T47D (cell line): ENCODE measurements at regions not wholly inside any gene's neighbourhood (a gene's known extent, or its start where the extent isn't known, plus 50 kb on each side); places are given as distances from the start of the nearest gene placed in this dataset.

ENCODE experiments used
- DNase-seq, 2 experiments: peaks; one replicate each; pipeline versions ENCODE4 v3.0.0 to v3.0.0-alpha.2; 2011 to 2012; ENCODE audit warnings: low read depth in 1 of 2, low spot score in 1 of 2
- JUND ChIP-seq: IDR thresholded peaks from 2 replicates; pipeline ENCODE4 v1.6.1; 2012; ENCODE audit warnings: low read depth
- in situ Hi-C: cut with HindIII; loops from 2 replicates; pipeline ENCODE4 v1.10.0; 2016; ENCODE audit warnings: low sequenced_read_pairs, low pct_unique_long_range_greater_than_20kb

- in situ Hi-C loops, result no loop called here
- no peak for DNase-seq
- TF ChIP-seq JUND, result no peak
Observed at GRCh38 chr10:85012305-85012704, 683.9 kb downstream of the CCSER2 start.

GRCh38 chr10:85026878-85027467 is 698.6 kb downstream of the CCSER2 start:
- DNase-seq, result no peak
- no peak for TF ChIP-seq JUND
- in situ Hi-C loops, result no loop called here

GRCh38 chr10:85032981-85033380 is 704.6 kb downstream of the CCSER2 start:
- in situ Hi-C loops, result no loop called here
- no peak for TF ChIP-seq JUND
- DNase-seq, result no peak

GRCh38 chr10:85036661-85037060 is 708.3 kb downstream of the CCSER2 start:
- TF ChIP-seq JUND, result no peak
- in situ Hi-C loops, result no loop called here
- DNase-seq, result peak in 1 of 2 experiments; percentile 21

GRCh38 chr10:85039311-85039710 is 710.9 kb downstream of the CCSER2 start:
- DNase-seq, result no peak
- in situ Hi-C loops, result no loop called here
- no peak for TF ChIP-seq JUND

- in situ Hi-C loops, result no loop called here
Observed at GRCh38 chr10:85043207-85043606, 714.8 kb downstream of the CCSER2 start.

GRCh38 chr10:85045046-85045445 is 716.7 kb downstream of the CCSER2 start:
- DNase-seq, result no peak
- in situ Hi-C loops, result no loop called here

More at GRCh38 chr10:85043207-85043606, 714.8 kb downstream of the CCSER2 start:
- no peak for DNase-seq
- no peak for TF ChIP-seq JUND

GRCh38 chr10:85047170-85047834 is 718.9 kb downstream of the CCSER2 start:
- no peak for TF ChIP-seq JUND

More at GRCh38 chr10:85045046-85045445, 716.7 kb downstream of the CCSER2 start:
- TF ChIP-seq JUND, result no peak

GRCh38 chr10:85047979-85048378 is 719.6 kb downstream of the CCSER2 start:
- in situ Hi-C loops, result no loop called here
- DNase-seq, result peak in 1 of 2 experiments; percentile 24
- TF ChIP-seq JUND, result no peak

More at GRCh38 chr10:85047170-85047834, 718.9 kb downstream of the CCSER2 start:
- in situ Hi-C loops, result no loop called here
- no peak for DNase-seq

- TF ChIP-seq JUND, result no peak
- in situ Hi-C loops, result no loop called here
- no peak for DNase-seq
Observed at GRCh38 chr10:85048644-85049043, 720.3 kb downstream of the CCSER2 start.

GRCh38 chr10:85060944-85061343 is 732.6 kb downstream of the CCSER2 start:
- TF ChIP-seq JUND, result no peak
- in situ Hi-C loops, result no loop called here
- no peak for DNase-seq

GRCh38 chr10:85061401-85061800 is 733.0 kb downstream of the CCSER2 start:
- TF ChIP-seq JUND, result no peak
- no peak for DNase-seq
- in situ Hi-C loops, result no loop called here

GRCh38 chr10:85067955-85068354 is 739.6 kb downstream of the CCSER2 start:
- TF ChIP-seq JUND, result no peak
- in situ Hi-C loops, result no loop called here
- no peak for DNase-seq

GRCh38 chr10:85080934-85081333 is 752.5 kb downstream of the CCSER2 start:
- TF ChIP-seq JUND, result no peak
- no peak for DNase-seq
- in situ Hi-C loops, result no loop called here
